ENCODE measurements at regions not wholly inside any gene's neighbourhood (a gene's known extent, or its start where the extent isn't known, plus 50 kb on each side); places are given as distances from the start of the nearest gene placed in this dataset.
A peak's percentile ranks its signal among the peaks of the same experiment; 100 is the strongest.

DNA sequence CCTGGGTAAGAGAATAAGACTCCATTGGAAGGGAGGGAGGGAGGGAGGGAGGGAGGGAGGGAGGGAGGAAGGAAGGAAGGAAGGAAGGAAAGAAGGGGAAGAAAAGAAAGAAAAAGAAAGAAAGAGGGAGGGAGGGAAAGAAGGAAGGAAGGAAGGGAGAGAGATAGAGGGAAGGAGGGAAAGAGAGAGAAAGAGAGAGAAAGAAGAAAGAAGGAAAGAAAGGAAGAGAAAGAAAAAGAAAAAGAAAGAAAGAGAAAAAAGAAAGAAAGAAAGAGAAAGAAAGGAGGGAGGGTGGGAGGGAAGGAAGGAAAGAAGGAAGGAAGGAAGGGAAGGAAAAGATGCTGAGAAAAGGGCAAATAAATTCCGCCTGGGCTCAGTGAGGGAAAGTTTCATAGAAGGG is 74.7 kb upstream of the IFNAR2 start:
- DNase-seq (ENCODE audit: insufficient read length, low spot score) = no peak
- no peak for FAIRE-seq

- DNase-seq (ENCODE audit: insufficient read length, low spot score) (no peak), FAIRE-seq (no peak)
These were observed 74.3 kb upstream of the IFNAR2 start for GRCh38 chr21:33155422-33155821.

GRCh38 chr21:33157303-33157702 is 72.4 kb upstream of the IFNAR2 start:
- FAIRE-seq = no peak
- DNase-seq (ENCODE audit: insufficient read length, low spot score) = no peak

DNA sequence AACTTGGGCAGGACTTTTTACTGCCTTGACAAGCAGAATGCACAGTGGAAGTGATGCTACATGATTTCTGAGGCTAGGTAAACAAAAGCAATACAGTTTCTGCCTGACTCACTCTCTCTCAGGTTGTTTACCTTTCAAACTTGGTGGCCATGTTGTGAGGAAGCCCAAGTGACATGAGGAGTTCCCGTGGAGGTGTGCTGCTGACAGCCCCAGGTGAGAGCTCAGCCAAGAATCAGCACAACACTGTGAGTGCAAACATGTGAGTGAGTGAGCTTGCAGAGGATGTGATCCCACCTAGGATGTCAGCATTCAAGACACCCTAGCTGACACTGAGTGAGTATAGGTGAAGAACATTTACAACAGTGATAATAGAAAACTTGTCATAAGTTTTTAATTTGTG is 71.1 kb upstream of the IFNAR2 start:
- DNase-seq (ENCODE audit: insufficient read length, low spot score) (no peak), FAIRE-seq (no peak)

- FAIRE-seq (no peak), DNase-seq (ENCODE audit: insufficient read length, low spot score) (no peak)
These were observed 67.2 kb upstream of the IFNAR2 start for GRCh38 chr21:33162436-33162951.

- DNase-seq (ENCODE audit: insufficient read length, low spot score) (no peak), FAIRE-seq (no peak)
These were observed 60.9 kb upstream of the IFNAR2 start for GRCh38 chr21:33168886-33169285.

DNA sequence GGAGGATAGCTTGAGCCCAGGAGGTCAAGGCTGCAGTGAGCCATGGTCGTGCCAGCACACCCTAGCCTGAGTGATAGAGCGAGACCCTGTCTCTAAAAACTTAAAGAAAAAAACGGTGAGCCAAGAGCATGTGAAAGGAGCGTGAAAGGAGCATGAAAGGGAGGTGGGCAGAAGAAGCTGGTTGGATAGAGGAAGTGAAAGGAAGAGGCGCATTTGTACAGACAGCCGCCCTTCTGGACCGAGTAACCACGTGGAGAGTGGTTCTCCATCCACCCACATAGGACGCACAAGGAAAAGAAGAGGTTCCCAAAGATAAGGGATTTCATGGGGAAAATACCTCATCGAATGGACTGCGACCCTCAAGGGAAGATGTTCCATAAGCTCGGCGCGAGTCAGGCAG is 60.4 kb upstream of the IFNAR2 start:
- DNase-seq (ENCODE audit: insufficient read length, low spot score) = peak; percentile 22
- no peak for FAIRE-seq

DNA sequence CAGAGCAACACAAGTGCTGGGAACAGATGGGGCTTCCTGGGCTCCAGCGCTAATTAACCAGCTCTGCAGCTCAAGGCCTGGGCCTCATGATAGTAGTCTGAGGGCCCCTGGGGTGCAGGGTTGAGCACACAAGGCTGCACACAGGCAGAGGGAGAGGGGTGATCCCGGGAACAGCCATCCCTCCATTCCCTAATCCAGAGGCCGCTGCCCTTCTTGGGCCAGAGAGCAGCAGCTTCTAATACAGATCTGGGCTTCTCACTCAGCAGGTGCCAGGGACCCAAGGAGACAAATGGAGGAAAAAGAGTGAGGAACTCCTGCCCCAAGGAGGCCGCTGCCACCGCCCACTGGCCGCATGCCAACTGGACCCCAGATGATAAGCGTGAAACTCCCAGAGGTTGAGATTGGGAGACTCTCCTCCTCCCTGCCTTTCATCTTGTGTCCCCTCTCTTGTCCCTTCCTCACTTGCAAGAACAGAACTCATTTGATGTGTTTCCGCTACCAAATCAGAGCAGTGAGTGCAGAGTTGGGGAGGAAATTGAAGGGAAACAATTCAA is 58.0 kb upstream of the IFNAR2 start:
- DNase-seq (ENCODE audit: insufficient read length, low spot score) = no peak
- no peak for FAIRE-seq

DNA sequence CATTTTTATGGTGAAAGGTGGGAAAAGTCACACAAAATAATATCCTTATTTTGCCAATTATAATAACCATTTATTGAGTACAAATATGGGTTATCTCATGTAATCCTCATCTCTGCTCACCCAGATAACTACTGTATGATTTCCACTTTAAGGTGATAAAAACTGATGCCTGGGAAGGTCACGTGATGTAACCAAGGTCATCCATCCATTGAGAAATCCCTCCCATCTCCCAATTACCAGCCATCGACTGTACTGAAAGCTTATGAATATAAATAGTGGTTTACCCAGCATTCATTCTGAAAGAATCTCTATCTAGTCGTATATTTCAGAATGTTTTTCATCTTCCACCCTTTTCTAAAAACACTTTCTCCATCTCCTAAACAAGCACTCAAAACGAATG is 55.0 kb upstream of the IFNAR2 start:
- no peak for FAIRE-seq
- DNase-seq (ENCODE audit: insufficient read length, low spot score) = no peak

All from GM19239 (cell line).